Fibroblast of the aortic adventitia (primary cell): ENCODE measurements at regions not wholly inside any gene's neighbourhood (a gene's known extent, or its start where the extent isn't known, plus 50 kb on each side); places are given as distances from the start of the nearest gene placed in this dataset.

Source experiments
- DNase-seq: peaks from one replicate; pipeline ENCODE4 v3.0.0-alpha.2; 2010; ENCODE audit warnings: low read depth
- H3K4me3 ChIP-seq: 2 replicates; pipeline ENCODE4 v1.5.1; 2011; ENCODE audit warnings: low read depth, mild to moderate bottlenecking, control low read depth, low read length, moderate library complexity
- TF ChIP-seq, protein P1 (sequence below): IDR thresholded peaks from 2 replicates; pipeline ENCODE4 v1.5.1; 2011; ENCODE audit warnings: mild to moderate bottlenecking, low read length, control low read depth, inconsistent platforms; ENCODE audit not compliant: insufficient read depth

DNA sequence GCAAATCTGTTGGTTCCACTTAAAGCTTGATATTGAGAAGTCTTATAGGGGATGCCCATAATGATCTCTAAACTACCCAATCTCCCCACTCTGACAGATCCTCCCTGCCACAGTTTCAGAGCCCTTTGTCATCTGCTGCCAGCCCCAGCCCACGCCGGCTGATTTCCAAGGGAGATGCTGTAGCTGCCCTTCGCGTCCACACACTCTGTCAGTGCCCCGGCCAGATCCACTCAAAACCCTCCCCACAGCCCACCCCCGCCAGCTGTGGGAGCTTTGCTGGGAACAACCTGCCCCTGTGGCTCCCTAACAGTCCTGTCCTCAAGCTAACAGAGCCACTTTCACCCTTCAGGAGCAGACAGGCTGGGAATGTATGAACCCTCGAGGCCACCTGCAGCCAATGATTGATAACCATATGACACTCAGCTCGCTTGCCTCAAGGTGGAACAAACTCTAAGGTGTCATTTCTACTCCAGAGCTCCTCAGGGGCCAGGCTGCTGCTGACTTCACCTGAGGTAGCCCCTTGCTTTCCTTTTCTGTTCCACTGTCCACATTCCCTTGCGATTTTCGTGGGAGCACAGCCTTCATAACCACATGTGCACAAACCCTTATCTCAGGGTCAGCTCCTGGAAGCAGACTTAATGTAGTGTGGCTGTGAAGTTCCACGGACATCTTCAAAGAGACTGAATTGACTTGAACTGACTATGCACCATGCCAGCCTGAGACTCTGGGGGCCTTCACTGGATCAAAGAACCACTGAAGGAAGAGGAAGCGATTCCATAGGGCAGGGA, 92.6 kb upstream of the LGALSL start:
- DNase-seq = no peak
- TF ChIP-seq, protein P1, sequence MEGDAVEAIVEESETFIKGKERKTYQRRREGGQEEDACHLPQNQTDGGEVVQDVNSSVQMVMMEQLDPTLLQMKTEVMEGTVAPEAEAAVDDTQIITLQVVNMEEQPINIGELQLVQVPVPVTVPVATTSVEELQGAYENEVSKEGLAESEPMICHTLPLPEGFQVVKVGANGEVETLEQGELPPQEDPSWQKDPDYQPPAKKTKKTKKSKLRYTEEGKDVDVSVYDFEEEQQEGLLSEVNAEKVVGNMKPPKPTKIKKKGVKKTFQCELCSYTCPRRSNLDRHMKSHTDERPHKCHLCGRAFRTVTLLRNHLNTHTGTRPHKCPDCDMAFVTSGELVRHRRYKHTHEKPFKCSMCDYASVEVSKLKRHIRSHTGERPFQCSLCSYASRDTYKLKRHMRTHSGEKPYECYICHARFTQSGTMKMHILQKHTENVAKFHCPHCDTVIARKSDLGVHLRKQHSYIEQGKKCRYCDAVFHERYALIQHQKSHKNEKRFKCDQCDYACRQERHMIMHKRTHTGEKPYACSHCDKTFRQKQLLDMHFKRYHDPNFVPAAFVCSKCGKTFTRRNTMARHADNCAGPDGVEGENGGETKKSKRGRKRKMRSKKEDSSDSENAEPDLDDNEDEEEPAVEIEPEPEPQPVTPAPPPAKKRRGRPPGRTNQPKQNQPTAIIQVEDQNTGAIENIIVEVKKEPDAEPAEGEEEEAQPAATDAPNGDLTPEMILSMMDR = no peak

DNA sequence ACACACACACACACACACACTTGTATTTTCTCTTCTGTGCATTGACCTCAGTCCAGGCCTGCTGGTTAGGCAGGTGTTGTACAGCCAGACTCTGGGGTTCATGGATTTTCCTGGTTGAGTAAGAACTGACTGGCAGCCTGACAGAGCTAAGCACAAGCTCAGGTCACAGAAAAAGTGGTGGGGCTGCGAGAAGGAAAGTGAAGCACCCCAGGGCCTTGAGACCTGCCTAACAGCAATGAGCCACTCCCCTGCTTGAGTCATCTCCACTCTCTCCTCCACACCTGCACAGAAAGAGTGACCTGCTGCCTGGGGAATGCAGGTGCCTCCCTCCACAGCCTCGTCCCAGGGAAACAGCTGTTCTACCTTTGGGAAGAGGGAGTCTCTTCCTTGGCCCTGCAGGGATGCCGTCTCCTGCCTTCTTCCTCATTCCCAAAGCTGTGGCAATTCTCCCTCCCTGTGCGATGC, 91.4 kb upstream of the LGALSL start:
- no peak for DNase-seq

More for the DNA sequence above, 92.6 kb upstream of the LGALSL start:
- no peak overlapping the region for H3K4me3 ChIP-seq

DNA sequence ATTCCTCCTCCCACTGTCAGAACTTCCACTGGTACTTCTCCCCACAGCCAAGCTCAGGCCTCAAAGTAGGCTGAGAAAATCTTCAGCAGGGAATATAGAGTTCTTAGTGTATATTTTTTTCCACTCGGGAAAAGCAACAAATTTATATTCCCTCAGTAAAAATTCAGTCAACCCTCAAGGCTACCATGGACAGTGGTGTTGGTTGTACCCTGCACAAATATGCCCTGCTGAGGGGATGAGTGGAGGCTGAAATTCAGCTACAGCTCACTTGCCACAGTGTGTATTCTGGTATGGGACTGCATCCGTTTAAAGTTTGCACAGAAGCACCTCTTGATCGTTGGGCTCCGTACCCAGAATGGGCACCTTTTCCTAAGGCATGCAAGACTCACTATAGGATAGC, 90.8 kb upstream of the LGALSL start:
- TF ChIP-seq, protein P1 = no peak
- H3K4me3 ChIP-seq = no peak overlapping the region
- DNase-seq = no peak

More for the DNA sequence above, 91.4 kb upstream of the LGALSL start:
- TF ChIP-seq, protein P1 = no peak
- no peak overlapping the region for H3K4me3 ChIP-seq

DNA sequence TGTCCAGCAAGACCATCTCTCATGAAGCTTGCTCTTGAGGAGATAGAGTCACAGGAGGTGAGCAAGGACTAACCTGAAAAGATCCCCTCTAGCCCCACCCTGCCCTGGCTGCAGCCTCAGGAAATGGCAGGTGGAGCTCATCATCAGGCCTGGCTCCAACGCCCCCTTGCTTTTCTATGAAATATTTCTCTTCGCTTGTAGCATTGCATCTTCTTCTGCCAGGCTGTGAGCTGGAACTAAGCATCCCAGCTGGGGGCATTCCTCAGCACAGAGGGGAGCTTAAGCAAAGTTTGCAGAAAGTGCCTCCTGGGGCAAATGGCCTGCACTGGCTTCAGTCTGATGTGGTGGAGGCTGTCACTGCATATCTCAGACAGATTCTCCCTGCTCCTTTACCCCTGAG, 90.1 kb upstream of the LGALSL start:
- no peak for DNase-seq
- no peak overlapping the region for H3K4me3 ChIP-seq
- TF ChIP-seq, protein P1 = no peak

DNA sequence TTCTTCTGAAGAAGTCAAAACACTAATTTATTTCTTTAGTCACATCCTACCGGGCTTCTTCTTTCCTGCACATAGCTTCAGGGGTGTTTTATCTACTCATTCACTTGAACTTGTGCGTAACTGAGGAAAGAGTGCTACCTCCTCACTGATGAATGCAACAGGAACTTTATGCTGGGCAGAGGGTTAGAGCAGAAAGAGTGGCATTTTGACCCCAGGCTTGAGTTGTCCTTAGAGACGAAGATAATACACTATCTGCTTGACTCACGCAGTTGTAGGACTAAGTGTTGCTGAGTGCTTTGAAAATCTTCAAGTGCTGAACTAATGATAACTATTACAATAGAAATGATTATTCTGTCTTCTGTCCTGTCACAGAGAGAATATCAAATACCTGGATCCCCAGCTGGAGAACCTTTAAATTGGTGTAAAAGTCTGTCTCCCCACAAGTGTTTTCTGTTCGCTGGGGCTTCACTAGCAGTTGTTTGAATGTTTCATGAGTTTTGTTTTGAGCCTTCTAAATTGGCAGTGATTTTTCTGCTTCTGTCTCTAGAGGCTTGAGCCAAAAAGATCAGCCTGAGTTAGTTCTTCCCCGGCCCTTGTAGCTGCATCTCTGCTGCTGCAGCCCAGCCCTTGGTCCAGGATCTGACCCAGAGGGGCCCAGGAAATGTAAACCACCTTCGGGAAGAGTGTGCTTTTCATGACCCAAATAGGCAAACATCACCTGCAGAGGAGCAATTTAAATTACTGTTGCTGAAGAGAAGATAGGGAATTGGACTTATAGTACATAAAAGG, 86.3 kb upstream of the LGALSL start:
- TF ChIP-seq, protein P1 = no peak
- no peak for DNase-seq
- H3K4me3 ChIP-seq = no peak overlapping the region

DNA sequence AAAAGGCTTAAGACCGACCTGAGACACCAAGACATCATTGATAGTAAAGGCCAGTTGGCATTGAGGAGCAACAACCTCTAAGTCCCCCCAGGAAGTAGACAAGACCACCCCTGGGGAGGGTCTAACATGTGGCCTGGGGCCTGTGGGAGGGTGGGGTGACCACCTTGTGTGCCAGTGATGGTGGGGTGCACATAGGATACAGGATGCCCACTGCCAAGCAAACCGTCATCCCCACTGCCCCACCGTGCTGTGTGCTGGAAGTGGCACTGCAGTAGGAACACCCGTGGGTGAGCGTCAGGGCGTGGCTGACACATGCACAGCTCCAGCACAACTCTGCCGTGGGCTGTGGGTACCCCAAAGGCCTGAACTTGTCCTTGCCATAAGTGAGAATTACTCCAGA, 84.3 kb upstream of the LGALSL start:
- TF ChIP-seq, protein P1 = no peak
- no peak for DNase-seq
- H3K4me3 ChIP-seq = no peak overlapping the region
